ENCODE measurements at regions not wholly inside any gene's neighbourhood (a gene's known extent, or its start where the extent isn't known, plus 50 kb on each side); places are given as distances from the start of the nearest gene placed in this dataset.
A peak's percentile ranks its signal among the peaks of the same experiment; 100 is the strongest.
"Not testable (repeated sequence)": the region's sequence is repeated elsewhere in the genome, so short reads cannot be mapped to it uniquely, and the experiment has no call there.

DNA sequence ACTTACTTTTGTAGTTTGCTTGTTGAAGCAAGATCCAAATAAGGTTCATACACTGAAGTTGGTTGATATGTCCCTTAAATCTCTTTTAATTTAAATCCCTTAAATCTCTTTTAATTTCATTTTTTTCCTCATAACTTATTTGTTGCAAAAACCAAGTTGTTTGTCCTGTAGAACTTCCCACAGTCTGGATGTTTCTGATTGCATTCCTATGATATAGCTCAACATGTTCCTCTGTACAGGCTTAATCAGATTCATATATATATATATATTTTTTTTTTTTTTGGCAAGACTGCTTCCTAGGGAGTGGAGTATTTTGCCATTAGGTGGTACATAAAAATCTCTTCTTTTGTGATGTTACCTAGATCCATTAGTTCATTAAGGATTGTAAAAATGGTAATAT lies 174.9 kb upstream of the MKLN1 start:
- DNase-seq = no peak

DNA sequence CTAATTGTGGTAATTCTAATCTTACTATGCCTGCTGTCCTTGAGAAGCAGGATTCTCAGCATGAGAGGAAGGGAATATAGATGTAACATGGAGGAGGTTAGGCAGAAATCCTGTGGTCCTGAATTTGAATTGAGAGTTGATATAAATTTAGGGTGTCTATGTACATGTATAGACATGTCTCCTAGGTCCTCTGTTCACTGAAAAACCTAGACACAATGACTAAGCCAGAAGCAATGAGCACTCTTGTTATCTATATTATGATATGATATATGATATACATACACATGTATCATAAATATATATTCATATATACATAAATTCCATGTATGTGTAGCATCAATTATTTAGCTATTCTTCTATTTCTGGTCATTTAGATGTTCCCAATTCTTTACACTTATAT lies 173.3 kb upstream of the MKLN1 start:
- DNase-seq = no peak

DNA sequence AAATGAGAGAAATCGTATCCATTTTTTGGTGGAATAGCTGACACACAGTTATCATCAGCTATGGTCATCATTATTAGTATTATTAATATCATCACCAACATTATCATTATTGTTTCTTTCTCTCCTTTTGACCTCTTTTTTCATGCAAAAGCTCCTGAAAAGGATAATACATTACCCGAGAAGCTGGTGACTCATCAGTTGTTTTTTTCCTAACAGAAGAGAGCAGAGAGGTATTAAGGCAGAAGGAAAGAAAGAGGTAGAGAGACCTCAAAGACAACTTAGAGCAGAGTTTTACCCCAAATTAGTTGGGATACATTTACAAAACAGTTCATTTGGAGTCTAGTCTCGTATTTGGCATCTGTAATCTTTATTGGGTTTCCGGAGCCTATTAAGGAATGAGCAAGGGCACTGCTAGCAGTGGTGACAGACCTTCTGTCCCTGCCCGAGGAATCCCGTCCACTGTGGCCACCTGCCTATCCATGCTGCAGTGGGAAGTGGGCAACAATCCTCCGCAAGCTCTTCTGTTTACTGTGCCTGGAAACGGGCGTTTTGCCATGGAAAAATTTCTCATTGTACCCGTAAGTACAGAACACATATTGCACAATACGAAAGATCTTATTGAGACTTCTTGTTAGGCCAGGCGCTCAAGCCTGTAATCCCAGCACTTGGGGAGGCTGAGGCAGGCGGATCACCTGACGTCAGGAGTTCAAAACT lies 170.0 kb upstream of the MKLN1 start:
- no peak for DNase-seq

DNA sequence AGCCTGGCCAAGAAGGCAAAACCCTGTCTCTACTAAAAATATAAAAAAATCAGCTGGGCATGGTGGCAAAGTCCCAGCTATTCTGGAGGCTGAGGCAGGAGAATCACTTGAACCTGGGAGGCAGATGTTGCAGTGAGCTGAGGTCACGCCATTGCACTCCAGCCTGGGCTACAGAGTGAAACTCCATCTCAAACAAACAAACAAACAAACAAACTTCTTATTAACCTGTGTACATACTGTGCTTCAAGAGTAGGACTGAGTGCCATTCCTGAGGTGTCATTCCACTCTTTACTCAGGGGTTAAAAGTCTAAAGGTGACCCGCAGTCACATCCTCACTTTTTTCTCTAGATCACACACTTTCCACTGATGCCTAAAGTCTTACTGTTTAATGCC lies 169.4 kb upstream of the MKLN1 start:
- DNase-seq = not testable (repeated sequence)

DNA sequence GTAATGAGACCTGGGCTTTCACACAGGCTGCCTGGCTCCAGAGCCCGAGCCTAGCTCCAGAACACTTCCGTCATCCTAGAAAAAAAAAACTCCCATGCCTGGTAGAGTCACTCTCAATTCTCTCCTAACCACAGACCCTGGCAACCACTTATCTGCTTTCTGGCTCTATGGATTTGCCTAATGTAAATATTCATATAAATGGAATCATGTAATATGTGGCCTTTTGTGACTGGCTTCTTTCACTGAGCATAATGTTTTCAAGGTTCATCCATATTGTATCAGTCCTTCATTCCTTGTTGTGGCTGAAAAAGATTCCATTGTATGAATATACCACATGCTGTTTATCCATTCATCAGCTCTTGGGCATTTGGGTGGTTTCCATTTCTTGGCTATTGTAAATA lies 167.7 kb upstream of the MKLN1 start:
- DNase-seq = no peak

DNA sequence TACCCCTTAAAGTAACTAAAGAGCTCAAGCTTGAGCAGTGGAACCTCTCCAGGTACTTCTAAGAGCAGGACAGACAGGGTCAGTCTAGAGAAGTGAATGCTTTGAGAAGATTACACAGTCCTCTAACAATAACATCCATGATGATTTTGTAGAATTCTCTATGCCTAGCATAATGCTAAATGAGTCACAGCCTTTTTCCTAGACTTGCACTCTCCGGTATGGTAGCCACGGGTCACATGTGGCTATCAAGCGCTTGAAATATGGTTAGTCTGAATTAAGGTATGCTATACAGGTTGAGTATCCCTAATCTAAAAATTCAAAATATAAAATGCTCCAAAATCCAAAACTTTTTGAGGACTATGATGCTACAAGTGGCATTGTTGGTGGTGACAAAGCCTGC lies 166.6 kb upstream of the MKLN1 start:
- DNase-seq = no peak

DNA sequence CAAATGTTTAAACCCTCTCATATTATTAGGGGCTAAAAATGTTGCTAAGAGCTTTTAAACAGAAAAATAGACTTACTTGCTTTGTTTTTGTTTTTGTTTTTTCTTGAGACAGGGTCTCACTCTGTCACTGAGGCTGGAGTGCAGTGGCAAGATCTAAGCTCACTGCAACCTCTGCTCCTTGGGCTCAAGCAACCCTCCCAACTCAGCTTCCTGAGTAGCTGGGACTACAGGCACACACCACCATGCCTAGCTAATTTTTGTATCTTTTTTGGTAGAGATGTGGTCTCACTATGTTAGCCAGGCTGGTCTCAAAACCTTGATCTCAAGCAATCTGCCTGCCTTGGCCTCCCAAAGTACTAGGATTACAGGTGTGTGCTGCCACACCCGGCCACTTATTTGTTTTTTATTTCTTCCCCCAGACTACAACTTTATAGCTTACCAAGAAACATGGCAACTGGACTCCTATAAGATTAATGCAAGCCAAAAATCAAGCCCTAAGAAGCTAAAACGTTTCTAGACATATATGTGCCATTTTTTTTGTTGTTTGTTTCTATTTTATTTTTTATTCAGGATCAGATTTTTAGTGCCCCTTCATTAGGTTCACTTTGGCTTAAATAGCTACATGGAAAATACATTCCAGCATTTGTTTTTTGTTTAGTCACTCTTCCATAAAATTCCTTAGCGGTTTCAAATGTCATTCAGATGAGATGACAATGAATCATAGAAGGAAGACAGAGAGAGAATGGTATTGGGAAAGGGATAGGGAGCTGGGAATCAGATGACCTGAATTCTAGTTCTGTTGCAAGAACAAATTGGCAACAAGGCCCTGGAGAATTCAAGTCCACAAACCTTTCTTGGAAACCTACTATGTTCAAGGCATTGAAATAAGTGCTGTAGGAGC lies 163.4 kb upstream of the MKLN1 start:
- peak; percentile 11 for DNase-seq

DNA sequence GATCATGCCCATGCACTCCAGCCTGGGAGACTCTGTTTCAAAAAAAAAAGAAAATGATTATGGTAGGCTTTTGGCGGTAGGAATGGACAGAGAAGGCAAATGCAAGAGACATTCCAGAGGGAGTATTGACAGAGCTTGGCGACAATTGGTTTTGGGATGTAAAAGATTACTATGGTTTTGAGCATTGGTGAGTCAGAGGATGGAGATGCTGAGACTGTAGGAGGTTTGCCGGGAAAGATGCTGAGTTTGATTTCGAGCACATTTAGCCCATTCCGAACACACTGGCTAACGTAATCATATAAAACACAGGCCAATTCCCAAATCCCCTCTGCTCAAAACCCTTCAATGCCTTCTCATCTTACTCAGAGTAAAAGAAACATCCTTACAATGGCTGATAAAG lies 161.6 kb upstream of the MKLN1 start:
- no peak for DNase-seq

DNA sequence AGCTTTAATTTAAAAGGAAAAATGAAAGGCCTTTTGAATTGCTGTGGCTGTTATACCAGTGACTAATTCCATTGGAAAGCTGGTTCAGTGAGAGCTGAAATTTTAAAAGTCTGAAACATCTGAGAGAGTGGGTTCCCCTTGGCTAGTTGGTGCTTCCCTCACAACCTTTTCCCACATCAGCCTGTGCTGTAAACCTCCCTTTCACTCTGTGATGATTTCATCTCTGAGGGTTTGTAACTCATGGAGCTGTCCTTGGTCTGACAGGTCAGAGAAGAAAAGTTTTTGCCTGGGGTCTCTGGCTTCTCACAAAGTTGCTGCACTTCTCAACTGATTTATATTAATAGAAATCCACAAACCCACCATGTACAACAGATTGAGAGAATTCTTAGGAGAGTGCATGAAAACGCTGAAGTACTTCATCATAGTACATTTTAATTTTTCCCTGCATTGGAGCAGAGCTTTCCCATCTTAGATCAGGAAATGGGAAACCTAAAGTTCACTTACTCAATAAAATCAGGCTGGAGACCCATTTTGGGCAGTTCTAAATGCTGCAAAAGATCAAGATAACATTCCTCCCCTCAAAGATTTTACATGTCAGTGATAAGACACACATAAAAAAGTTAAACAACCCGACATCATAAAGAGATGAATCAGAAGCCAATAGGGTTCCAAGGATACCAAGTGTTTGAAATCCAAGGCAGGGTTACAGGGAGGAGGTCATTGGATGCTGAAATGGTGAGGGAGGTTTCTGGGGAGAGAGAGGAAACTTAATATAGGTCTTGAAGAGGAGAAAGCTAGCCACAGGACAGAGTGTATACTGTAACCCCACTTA lies 157.0 kb upstream of the MKLN1 start:
- no peak for DNase-seq

DNA sequence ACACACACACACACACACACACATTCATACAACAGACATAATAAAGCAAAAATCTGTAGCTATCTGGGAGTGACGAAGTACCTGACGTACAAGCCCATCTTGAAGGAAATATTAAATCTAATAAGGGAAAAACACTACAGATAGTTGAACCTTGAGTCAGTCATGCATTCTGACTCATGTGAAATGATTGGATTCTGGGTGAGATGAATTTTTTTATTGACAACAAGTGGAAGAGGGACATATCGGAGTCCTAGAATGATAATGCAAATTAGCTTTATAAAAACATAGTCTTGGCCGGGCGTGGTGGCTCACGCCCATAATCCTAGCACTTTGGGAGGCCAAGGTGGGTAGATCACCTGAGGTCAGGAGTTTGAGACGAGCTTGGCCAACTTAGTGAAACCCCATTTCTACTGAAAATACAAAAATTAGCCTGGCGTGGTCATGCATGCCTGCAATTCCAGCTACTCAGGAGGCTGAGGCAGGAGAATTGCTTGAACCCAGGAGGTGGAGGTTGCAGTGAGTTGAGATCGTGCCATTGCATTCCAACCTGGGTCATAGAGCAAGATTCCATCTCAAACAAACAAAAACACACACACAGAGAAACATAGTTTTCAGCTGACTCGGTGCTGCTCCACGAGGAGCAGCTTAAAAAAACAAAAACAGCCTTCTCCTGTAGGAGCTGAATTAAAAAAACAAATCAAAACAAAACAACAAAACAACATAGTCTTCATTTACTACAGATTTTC lies 154.4 kb upstream of the MKLN1 start:
- DNase-seq = no peak

DNA sequence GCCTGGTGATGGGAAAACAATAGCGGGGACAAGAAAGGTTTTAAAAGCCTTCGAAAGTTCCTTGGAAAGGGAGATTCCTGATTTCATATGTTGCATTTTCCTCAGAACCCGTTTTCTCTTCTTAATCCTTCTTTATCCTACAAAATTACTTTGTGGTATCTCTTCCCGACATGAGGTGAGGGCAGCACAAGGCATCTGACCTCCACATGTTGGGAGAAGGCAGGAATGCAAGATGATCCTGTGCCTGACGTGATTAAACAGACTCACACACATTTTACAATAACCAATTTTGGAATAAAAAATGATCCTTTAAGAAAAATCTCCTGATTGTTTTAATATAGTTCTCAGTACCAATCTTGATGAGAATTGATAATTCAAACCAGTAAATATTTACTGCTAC lies 153.3 kb upstream of the MKLN1 start:
- DNase-seq = no peak

DNA sequence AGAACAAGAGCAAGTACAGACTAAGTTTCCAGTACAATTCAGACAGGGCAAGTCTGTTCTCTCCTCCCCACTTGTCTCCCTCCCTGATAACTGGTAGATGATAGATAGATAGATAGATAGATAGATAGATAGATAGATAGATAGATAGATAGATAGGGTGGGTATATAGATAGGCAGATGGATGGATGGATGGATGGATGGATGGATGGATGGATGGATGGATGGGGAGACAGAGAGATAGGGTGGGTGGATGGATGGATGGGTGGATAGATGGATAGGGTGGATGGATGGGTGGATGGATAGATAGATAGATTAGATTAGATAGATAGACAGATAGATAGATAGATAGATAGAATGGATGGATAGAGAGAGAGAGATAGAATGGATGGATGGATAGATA lies 152.8 kb upstream of the MKLN1 start:
- no peak for DNase-seq

DNA sequence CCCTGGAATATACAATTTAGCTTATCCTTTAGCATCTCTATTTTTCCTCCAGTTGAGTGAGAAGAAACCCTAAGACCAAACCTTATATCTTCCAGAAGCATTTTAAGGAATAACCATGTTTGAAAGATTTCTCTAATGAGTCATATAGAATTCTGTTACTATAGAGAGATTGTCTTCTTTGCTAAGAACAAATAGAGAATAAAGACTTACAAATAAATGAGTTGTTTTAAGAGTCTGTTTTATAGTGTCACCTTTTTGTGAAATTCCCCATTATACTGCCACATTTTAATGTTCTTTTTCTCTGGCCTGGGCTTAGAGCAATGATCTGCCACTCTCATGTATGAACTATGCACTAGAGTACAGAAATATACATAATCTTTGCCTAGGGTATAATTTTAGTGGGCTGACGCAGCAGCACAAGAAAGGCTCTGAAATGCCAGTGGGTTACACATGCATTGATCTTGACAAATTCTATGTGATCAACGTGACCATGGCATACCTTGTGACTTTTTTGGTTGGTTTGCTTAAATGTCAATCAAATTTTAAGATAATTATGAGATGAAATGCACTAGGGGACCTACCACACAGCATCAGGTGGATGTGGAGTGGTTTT lies 145.1 kb upstream of the MKLN1 start:
- DNase-seq = no peak

DNA sequence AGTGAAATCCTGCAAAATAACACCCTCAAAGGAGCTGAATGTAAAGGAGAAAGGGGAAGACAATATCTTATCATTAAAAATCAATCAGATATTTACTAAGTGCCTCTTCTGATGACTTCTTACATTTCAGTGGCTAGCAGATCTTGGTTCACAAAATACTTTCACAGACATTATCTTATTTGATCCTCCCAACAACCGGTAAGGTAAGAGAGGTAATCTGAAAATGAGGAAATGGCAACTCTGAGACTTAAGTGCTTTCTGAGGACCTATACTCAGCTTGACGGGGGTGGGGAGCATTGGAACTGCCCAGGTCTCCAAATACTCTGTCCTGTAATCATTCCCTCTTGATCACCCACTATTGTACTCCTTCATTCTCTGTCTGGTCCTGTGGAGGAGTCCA lies 144.6 kb upstream of the MKLN1 start:
- no peak for DNase-seq

DNA sequence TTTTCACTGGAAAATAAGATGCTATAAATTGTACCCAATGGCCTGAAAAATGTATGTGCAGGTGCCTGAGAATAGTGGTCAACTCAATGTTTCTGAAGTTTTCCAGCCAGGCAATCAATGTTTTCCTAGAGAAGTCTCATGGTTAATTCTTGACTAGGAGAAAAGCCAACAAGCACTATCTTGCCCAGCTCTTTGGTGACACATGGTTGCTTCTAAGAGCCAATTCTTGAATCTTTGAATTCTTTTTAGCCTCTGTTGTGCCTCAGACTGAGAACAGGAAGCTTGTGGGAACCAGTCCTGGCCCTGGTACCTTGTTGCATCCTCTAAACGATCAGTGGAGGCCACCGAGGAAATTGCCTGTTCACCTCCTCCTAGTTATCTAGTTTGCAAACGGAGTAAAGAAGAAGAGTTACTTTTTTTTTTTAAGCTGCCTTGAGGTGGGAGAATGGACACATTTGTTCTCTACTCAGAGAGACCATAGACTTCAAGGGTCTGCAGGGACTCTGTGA lies 144.0 kb upstream of the MKLN1 start:
- no peak for DNase-seq

DNA sequence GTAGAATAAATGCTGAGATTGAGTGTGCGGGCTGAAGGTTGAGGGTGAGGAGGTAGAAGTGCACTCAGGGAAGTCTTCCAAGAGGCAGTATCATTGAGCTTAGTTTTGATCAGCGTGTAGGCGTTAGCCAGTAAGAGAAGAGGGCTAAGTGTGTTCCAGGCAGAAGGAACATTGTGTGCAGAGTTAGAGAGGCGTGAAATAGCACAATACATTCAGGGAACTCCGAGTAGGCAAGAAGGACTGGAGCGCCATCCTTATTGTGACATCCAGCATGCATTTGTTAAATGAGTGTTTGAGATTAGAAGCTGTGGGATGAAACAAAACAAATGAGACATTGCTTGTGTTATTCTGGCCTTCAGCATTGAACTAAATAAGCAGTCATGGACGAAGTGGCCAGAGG lies 140.9 kb upstream of the MKLN1 start:
- DNase-seq = no peak

DNA sequence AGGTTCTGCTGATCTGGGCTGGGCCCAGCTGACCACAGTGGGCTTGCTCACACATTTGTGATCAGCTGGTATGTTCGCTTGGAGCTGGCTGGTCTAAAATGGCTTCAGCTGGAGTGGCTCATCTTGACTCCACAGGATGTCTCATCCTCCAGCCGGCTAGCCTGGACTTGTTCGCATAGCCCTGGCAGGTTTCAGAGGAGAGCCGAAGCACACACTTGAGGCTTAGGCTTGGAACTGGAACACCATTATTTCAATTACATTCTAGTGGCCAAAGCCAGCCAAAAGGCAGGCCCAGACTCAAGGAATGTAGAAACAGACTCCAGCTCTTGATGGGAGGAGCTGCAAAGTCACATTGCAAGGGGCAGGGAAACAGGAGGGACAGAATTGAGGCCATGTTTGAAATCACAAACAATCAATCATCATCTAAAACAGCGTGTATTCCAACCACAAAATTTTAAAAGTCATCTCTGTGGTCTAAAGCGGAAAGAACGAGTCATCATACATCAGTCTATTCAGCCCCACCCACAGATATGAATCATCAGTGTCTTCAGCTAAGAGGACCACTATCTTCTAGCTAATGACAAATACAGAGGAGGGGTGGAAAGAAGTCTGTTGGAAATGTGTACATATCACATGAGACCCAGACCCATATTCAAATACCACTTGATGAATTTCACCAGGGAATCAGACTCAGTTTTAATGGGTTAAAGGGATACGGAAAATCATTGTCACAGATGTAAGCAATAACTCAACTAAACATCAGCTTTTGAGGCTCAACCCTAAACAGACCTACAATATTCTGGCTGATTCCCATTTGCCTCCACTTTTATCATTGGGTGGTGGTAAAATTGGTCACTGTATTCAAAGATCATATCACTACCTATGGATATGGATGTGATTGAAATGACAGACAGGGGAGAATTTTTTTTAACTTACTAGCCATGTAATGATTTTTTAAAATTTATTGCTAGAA lies 139.0 kb upstream of the MKLN1 start:
- no peak for DNase-seq

DNA sequence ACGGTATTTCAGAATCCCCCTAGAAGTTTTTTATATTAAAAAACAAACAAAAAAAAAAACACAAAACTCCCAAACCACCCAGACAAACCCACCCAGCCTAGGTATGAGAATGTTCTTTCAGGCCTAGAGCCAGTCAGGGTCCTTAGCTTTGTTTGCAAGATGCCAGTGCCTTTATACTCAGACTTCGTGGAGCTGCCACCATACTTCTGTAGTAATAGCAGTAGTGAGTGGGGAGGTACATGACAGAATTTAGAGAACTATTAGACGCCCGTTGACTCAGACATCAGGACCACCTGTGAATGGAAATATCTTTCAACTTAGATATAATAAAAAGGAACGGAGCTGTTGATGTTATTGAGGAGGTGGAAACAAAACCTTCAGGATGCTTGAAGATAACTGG lies 138.2 kb upstream of the MKLN1 start:
- DNase-seq = no peak

DNA sequence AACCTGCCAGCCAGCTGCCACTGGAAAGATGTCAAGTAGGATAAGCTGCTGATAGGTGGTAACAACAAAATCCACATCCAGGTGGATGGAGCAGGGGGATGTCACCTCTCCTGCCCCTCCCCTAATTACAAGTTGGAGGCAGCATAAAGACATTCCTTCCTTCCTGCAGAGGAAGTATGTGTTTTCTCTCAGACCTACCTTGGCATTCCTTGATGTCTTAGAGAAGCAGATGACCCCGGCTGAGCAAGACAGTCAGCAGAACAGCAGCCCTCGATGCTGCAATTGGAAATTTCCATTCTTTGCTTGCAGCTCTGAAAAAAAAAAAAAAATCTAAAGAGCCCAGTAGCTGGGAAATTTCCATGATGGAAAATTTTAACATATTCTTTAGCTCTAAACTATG lies 137.5 kb upstream of the MKLN1 start:
- DNase-seq = no peak

DNA sequence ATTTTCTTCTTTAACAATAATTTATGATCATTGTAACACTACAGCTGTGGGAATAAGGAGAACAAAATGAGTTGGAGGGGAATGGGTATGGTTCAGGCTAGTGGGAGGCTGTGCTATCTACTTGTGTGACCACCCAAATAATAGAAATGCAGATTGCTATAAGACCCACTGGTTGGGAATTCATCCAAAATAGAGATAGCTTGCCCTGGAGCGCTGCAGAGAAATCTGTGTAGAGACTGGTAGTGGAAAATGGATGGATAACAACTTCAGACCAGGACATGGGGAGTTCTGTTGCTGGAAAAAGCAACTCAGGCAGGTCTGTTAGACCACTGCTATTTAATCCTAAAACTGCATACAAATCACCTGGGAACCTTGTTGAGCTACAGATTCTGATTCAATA lies 137.1 kb upstream of the MKLN1 start:
- no peak for DNase-seq

All from eye (tissue), 1 donor.